ENCODE measurements at regions not wholly inside any gene's neighbourhood (a gene's known extent, or its start where the extent isn't known, plus 50 kb on each side); places are given as distances from the start of the nearest gene placed in this dataset.
"Not testable (repeated sequence)": the region's sequence is repeated elsewhere in the genome, so short reads cannot be mapped to it uniquely, and the experiment has no call there.

- no peak for DNase-seq (ENCODE audit: low spot score in 2 of 2)
- TF ChIP-seq POLR2A (IDR thresholded peaks at IDR 0.05) (no peak), CTCF (IDR thresholded peaks at IDR 0.05) (no peak), EP300 (IDR thresholded peaks at IDR 0.05) (no peak)
- Histone ChIP-seq H3K4me3 (no peak overlapping the region), H3K9me3 (peaks cover 0 to 5% (median 0%) of the 10 kb centered on the region in 4 donors), H3K36me3 (no peaks in the 10 kb centered on the region), H3K27me3 (no peaks in the 10 kb centered on the region), H3K4me1 (peaks cover 0 to 14% (median 0%) of the 10 kb centered on the region in 4 donors), H3K27ac (no peak overlapping the region)
- 51 to 57% methylated on average over 3 of the region's 3 CpGs for WGBS, 2 donors
Observed at GRCh38 chr5:126138281-126138931, 284.8 kb upstream of the GRAMD2B start.

- Histone ChIP-seq H3K4me3 (no peak overlapping the region), H3K9me3 (peaks cover 0 to 5% (median 0%) of the 10 kb centered on the region in 4 donors), H3K36me3 (no peaks in the 10 kb centered on the region), H3K27ac (no peak overlapping the region), H3K27me3 (no peaks in the 10 kb centered on the region), H3K4me1 (peaks cover 0 to 14% (median 0%) of the 10 kb centered on the region in 4 donors)
- DNase-seq (ENCODE audit: low spot score in 2 of 2) = no peak
- no peak for TF ChIP-seq POLR2A (IDR thresholded peaks at IDR 0.05)
- TF ChIP-seq EP300 (IDR thresholded peaks at IDR 0.05) = no peak
- no peak for TF ChIP-seq CTCF (IDR thresholded peaks at IDR 0.05)
- WGBS, 2 donors = 49 to 59% methylated on average over 2 of the region's 2 CpGs
Observed at GRCh38 chr5:126139086-126139485, 284.1 kb upstream of the GRAMD2B start.

- TF ChIP-seq EP300 (IDR thresholded peaks at IDR 0.05) = no peak
- no peak for TF ChIP-seq CTCF (IDR thresholded peaks at IDR 0.05)
- TF ChIP-seq POLR2A (IDR thresholded peaks at IDR 0.05) = no peak
- Histone ChIP-seq H3K4me1 (peaks cover 0 to 14% (median 0%) of the 10 kb centered on the region in 4 donors), H3K9me3 (peaks cover 0 to 5% (median 0%) of the 10 kb centered on the region in 4 donors), H3K27me3 (no peaks in the 10 kb centered on the region), H3K27ac (no peak overlapping the region), H3K36me3 (no peaks in the 10 kb centered on the region), H3K4me3 (no peak overlapping the region)
- 24 to 42% methylated on average over 5 of the region's 5 CpGs for WGBS, 2 donors
- no peak for DNase-seq (ENCODE audit: low spot score in 2 of 2)
Observed at GRCh38 chr5:126139773-126140172, 283.4 kb upstream of the GRAMD2B start.

DNA sequence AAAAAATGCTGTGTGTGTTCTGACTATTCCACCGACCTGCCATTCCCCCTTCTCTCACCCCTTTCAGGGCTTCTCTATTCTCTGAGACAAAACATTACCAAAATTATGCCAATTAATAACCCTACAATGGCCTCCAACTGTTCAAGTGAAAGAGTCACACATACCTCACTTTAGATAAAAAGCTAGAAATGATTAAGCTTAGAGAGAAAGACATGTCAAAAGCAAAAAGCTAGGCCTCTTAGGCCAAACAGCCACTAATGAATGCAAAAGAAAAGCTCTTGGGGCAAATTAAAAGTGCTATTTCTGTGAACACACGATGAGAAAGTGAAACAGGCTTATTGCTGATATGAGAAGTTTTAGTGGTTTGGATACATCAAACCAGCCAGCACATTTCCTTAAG lies 279.6 kb upstream of the GRAMD2B start:
- 70 to 78% methylated on average over 2 of the region's 2 CpGs for WGBS, 2 donors
- peaks cover 0 to 5% (median 0%) of the 10 kb centered on the region in 4 donors for H3K4me1 ChIP-seq
- no peak overlapping the region for H3K4me3 ChIP-seq
- no peak for DNase-seq (ENCODE audit: low spot score in 2 of 2)
- no peaks in the 10 kb centered on the region for H3K9me3 ChIP-seq
- H3K27ac ChIP-seq = no peak overlapping the region
- H3K27me3 ChIP-seq = no peaks in the 10 kb centered on the region
- TF ChIP-seq CTCF (IDR thresholded peaks at IDR 0.05) (no peak), POLR2A (IDR thresholded peaks at IDR 0.05) (no peak), EP300 (IDR thresholded peaks at IDR 0.05) (no peak)
- H3K36me3 ChIP-seq = no peaks in the 10 kb centered on the region

DNA sequence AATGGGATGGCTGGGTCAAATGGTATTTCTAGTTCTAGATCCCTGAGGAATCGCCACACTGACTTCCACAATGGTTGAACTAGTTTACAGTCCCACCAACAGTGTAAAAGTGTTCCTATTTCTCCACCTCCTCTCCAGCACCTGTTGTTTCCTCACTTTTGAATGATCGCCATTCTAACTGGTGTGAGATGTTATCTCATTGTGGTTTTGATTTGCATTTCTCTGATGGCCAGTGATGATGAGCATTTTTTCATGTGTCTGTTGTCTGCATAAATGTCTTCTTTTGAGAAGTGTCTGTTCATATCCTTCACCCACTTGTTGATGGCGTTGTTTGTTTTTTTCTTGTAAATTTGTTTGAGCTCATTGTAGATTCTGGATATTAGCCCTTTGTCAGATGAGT lies 272.9 kb upstream of the GRAMD2B start:
- not testable (repeated sequence) for DNase-seq (ENCODE audit: low spot score in 2 of 2); H3K4me3 ChIP-seq; H3K4me1 ChIP-seq; H3K27ac ChIP-seq; H3K36me3 ChIP-seq; H3K27me3 ChIP-seq; H3K9me3 ChIP-seq
- WGBS, 2 donors = 92% methylated on average over 3 of the region's 3 CpGs

DNA sequence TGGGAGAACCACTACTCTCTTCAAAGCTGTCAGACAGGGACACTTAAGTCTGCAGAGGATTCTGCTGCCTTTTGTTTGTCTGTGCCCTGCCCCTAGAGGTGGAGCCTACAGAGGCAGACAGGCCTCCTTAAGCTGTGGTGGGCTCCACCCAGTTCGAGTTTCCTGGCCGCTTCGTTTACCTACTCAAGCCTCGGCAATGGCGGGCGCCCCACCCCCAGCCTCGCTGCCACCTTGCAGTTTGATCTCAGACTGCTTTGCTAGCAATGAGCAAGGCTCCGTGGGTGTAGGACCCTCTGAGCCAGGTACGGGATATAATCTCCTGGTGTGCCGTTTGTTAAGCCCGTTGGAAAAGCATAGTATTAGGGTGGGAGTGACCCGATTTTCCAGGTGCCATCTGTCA lies 267.9 kb upstream of the GRAMD2B start:
- not testable (repeated sequence) for H3K4me1 ChIP-seq; H3K36me3 ChIP-seq; H3K27me3 ChIP-seq; H3K27ac ChIP-seq; H3K4me3 ChIP-seq; DNase-seq (ENCODE audit: low spot score in 2 of 2)
- H3K9me3 ChIP-seq = peaks cover 0 to 39% (median 0%) of the 10 kb centered on the region in 4 donors
- 96 to 97% methylated on average over 12 of the region's 12 CpGs for WGBS, 2 donors

All from tibial nerve (tissue), 4 donors.